TTC549 (cell line): ENCODE measurements at regions not wholly inside any gene's neighbourhood (a gene's known extent, or its start where the extent isn't known, plus 50 kb on each side); places are given as distances from the start of the nearest gene placed in this dataset.

Experiments
- FAIRE-seq: peaks from 2 replicates; lab custom pipeline; 2012; peaks lifted over from hg19 to GRCh38; lab: Jason Lieb, UNC

- no peak for FAIRE-seq
Observed at GRCh38 chr2:204331180-204331579, 214.1 kb upstream of the PARD3B start.

DNA sequence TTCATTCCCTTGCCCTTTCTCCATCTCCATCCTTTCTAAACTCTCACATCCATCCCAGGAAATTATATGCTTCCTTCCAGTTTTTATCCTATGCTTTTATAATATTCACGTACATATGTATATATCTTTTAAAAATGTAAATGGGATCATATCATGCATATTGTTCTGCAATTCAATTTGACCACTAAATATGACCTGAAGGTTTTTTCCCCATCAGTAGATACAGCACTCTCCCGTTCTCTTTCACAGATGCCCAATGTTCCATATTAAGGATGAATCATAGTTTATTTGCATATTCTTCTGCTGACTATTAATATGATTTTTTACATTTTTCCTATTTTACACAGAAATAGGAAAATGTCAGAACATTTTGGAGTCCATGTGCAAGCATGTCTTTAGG lies 213.3 kb upstream of the PARD3B start:
- FAIRE-seq, result no peak

GRCh38 chr2:204332706-204333105 lies 212.6 kb upstream of the PARD3B start:
- FAIRE-seq, result no peak

DNA sequence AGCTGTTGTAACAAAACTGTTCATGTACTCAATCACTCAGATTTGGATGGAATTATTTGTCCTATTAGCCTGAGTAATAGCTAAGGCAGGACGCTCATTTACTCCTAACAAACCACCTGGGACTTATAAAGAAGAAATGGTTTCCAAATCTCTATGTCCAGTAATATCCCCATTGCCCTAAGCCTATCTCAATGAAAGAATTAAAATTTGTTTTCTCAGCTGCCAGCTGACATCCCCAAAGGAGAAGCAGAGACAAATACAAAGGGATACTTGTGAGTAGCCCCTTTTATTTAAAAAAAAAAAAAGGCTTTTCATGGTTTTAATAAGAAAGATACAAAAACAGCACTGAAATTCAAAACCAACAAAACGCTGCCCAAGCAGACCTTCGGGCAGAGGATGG lies 211.4 kb upstream of the PARD3B start:
- FAIRE-seq, result no peak

GRCh38 chr2:204335451-204336058 lies 209.7 kb upstream of the PARD3B start:
- no peak for FAIRE-seq

- FAIRE-seq, result no peak
Observed at GRCh38 chr2:204336153-204336744, 209.0 kb upstream of the PARD3B start.

DNA sequence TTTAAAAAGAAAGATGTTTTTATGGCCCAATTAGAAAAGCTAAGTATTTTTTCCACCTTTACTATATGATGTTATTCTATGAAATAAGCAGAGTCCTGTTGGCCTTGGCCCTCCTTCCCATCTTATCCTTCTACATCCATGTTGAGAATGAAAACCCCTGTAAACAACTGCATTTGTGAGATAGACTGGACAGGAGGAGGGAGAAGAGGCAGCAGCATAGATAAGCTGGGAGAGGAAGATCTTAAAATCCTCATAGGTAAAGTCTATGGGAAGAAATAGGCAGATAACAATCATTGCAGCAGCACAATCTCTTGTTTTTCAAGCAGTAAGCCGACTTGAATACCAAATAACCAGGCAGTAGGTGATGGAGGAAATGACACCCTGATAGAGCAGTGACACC lies 207.6 kb upstream of the PARD3B start:
- FAIRE-seq, result no peak

DNA sequence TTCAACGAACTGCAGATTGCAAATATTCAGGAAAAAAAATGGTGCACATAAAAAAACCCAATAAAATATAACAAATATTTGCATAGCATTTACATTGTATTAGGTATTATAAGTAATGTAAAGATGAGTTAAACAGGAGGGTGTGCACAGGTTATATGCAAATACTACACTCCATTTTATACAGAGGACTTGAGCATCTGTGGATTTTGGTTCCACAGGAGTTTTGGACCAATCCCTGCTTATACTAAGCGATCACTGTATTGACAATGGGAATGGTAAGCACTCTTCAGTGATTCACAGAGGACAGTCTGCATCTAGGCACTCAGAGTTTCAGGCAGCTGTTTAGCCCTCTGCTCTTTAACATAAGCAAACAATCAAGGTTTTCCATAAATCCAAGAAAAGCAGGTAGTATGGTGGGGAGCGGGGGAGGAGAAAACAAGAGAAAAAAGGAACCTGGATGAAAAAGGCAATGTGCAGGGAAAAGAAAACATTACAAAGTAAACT lies 206.0 kb upstream of the PARD3B start:
- no peak for FAIRE-seq

GRCh38 chr2:204340511-204340910 lies 204.8 kb upstream of the PARD3B start:
- FAIRE-seq, result no peak

DNA sequence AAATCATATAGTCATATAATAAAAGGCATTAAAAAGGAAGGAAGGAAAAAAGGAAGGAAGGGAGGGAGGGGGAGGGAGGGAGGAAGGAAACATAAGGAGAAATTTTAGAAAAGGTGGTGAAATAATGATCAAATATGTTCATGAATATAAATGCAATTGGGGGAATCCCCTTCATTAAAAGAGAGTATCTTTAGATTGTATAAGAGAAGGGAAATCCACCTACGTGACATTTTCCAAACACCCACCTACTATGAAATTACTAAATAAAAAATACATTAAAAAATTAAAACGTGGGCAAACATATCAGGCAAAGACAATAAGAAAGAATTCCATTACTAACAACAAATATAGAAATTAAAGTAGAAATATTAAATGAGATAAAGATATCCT lies 203.4 kb upstream of the PARD3B start:
- FAIRE-seq, result no peak

DNA sequence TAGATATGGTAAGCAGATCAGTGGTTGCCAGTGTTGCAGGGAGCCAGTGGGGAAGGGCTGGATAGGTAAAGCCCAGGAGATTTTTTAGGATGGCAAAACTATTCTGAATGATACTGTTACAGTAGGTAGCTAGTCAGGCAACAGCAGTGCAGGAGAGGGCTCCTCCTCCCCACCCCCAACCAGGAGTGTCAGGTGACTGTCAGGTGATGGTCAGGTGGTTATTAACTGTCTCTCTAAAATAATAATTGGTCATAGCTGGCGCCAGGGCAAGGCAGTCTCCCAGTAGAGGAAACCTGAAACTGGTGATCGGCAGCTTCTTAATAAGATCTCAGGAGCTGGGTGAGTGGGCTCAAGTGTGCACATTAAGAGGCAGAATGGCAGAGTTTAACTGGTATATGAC lies 201.6 kb upstream of the PARD3B start:
- no peak for FAIRE-seq

- FAIRE-seq, result no peak
Observed at GRCh38 chr2:204344119-204344518, 201.2 kb upstream of the PARD3B start.

GRCh38 chr2:204346906-204347305 lies 198.4 kb upstream of the PARD3B start:
- FAIRE-seq, result no peak

DNA sequence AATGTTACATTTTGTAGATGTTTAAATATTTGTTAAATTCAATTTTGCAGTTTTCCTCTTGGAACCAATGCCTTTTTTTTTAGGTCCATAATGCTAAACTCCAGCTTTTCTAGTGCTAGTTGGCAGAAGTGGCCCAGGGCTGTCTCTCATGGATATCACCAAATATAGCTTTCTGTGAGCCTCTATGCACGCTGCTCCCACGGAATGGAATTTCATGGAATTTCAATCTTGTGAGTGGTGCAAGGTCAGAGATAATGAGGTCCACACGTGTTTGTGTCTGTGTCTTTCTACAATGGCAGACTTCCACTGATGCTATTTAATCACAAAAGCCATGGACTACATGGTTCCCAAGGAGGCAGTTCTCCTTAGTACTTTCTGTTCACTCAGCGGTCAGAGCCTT lies 191.5 kb upstream of the PARD3B start:
- no peak for FAIRE-seq

- no peak for FAIRE-seq
Observed at GRCh38 chr2:204354442-204354856, 190.8 kb upstream of the PARD3B start.

GRCh38 chr2:204355688-204356087 lies 189.6 kb upstream of the PARD3B start:
- FAIRE-seq, result no peak

DNA sequence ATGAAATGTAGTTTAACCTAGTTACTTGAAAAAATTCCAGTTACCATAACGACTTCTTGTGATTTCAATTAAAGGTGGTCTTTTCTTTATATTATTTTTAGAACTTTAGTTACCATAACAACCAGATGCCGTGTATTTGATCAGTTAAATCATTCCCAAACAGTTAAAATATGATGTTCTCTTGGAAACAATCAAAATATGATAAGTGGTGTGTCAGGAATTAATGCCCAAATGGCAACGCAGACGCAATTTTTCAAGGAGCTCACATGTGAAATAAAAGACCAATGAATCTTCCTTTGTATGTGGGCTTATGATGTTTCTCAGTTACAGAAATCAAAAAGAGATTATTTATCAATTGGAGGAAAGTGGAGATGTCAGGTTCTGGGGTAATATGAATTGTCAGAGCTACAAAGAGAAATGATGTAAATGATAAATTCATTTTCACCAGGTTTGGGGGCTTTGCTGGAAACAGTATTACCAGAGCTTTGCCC lies 189.1 kb upstream of the PARD3B start:
- FAIRE-seq, result no peak

DNA sequence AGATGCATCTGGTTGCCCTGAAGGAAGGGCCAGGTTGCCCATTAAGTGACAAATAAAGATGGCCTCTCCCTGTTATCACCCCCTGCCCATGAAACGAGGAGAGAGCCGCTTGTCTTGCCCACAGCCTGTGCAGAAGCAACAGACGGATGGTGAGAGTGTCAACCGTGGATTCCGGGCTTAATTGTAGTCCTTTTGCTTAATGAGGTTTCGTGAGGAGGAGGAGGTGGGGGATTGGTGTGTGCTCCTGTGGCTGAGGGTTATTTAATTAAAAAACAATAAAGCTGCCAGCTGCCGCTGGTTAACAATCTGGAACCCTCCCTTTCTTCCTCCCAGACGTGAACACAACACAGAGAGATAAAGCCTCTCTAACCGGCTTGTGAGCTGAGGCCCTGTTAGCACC lies 188.0 kb upstream of the PARD3B start:
- no peak for FAIRE-seq

DNA sequence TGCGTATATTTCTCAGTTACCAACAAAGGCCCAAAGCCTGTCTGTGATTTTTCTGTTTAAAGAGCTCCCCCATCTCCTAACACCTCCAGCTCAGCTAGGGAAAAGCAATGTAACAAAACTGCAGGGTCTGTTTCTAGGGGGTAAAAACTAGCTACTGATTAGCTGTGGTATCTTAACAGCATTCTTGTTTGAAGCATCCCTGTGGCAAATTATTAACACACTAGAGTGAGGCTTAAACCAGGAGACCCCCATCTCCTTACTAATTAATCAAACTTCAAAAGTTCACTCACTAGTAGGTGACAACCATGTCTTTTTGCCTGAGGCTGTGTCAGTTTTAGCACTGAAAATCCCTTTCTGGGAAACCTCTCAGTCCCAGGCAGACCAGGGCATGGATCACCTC lies 186.2 kb upstream of the PARD3B start:
- FAIRE-seq, result no peak

DNA sequence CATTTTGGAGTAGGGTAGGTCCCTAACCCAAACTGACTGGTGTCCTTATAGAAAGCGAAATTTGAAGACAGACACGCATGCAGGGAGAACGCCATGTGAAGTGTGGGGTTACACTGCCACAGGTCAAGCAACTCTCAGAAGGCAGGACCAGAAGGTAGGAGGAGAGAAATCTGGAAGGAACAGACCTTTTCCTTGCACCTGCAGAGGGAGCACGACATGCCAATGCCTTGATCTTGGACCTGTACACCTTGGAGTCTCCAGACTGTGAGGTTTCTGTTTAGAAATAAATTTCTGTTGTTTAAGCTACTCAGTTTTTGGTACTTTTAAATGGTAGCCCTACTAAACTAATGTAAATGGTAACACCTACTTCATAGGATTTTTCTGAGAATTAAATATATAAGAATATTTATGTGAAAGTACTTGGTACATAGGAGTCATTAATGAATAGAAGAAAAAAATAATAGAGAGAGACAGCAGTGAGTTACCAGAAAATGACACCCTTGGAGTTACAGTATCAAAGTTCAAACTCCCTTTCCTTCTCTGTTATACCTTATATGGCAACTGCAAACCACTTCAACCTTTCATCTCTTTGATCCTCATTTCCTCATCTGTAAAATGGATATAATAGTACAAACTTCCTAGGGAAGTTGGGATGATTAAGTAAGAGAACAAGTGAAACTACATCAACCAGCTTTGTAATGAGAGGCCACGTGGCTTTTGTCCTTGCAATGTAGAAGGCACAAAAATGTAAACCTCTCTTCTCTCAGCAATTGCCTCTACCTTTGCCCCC lies 184.9 kb upstream of the PARD3B start:
- FAIRE-seq, result no peak

DNA sequence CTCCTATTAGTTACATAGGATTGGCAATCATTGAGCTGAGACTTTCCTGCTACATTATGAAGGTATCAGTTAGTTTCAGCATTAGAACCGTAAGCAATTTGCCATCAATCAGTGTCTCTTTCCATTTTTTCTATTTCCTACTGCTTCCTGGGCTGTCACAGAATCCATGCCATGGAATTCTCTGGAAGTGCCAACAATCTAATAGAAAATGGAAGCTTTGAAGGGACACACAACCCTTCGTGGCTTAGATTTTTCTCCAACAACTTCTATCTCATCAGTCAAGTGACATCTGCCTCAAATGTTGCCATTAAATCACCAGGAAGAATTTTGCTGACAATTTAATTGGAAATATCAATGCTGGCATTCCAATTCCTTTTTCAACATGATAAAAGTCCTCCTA lies 183.5 kb upstream of the PARD3B start:
- FAIRE-seq, result no peak

- FAIRE-seq, result no peak
Observed at GRCh38 chr2:204362581-204362980, 182.7 kb upstream of the PARD3B start.

GRCh38 chr2:204363513-204363912 lies 181.8 kb upstream of the PARD3B start:
- FAIRE-seq, result no peak
